ENCODE measurements at regions not wholly inside any gene's neighbourhood (a gene's known extent, or its start where the extent isn't known, plus 50 kb on each side); places are given as distances from the start of the nearest gene placed in this dataset.

DNA sequence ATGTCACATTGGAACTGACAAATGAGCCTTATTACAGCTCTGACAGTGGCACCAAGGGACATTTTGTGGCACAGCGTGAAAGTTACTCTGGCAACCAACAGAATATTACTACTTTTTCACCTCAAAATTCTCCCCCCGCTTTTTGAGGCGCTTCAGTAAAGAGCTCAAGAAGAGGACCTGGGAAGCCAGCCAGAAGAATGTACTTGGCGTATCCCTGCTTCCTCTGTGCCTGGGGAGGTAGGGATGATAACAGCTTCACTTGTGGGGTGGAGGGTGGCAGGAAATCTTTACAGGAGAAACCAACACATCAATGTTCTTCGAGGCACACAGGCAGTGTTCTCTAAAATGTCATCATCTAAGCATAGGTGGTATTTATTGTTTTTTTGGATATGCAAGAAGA is 624.1 kb downstream of the NR2F1-AS1 start:
- no peak for DNase-seq (ENCODE audit: extremely low spot score)
- POLR2A ChIA-PET, result no interaction called here
- TF ChIP-seq CTCF (IDR thresholded peaks at IDR 0.05; ENCODE audit: control extremely low read depth, extremely low read depth, low read depth, missing control alignments), result no peak
- CTCF ChIA-PET, result interaction anchor here (1.5 kb wide), 1 partner anchor 15 kb away, joined by 3 read pairs; no protein-coding TSS in a partner anchor

GRCh38 chr5:92952243-92952642 is 628.8 kb downstream of the NR2F1-AS1 start:
- ChIA-PET POLR2A (no interaction called here), CTCF (no interaction called here)
- TF ChIP-seq CTCF (IDR thresholded peaks at IDR 0.05; ENCODE audit: control extremely low read depth, extremely low read depth, low read depth, missing control alignments), result no peak
- DNase-seq (ENCODE audit: extremely low spot score), result no peak

- DNase-seq (ENCODE audit: extremely low spot score), result no peak
- ChIA-PET POLR2A (no interaction called here), CTCF (no interaction called here)
- TF ChIP-seq CTCF (IDR thresholded peaks at IDR 0.05; ENCODE audit: control extremely low read depth, extremely low read depth, low read depth, missing control alignments), result no peak
Observed at GRCh38 chr5:92951746-92952145, 629.3 kb downstream of the NR2F1-AS1 start.

DNA sequence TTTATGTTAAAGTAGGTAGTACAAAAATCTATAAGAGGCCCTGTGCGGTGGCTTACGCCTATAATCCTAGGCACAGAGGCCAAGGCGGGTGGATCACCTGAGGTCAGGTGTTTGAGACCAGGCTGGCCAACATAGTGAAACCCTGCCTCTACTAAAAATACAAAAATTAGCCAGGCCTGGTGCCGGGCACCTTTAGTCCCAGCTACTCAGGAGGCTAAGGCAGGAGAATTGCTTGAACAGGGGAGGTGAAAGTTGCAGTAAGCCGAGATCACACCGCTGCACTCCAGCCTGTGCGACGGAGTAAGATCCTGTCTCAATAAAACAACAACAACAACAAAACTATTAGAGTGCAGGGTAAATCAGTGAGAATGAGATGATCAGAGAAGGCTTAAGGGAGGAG is 634.5 kb downstream of the NR2F1-AS1 start:
- TF ChIP-seq CTCF (IDR thresholded peaks at IDR 0.05; ENCODE audit: control extremely low read depth, extremely low read depth, low read depth, missing control alignments), result no peak
- CTCF ChIA-PET, result no interaction called here

GRCh38 chr5:92945605-92946097 is 635.4 kb downstream of the NR2F1-AS1 start:
- DNase-seq (ENCODE audit: extremely low spot score), result no peak
- CTCF ChIA-PET, result interaction anchor here (0.8 to 1.1 kb wide), 3 partner anchors 13 to 66 kb away, joined by 3 read pairs; no protein-coding TSS in a partner anchor
- no peak for TF ChIP-seq CTCF (IDR thresholded peaks at IDR 0.05; ENCODE audit: control extremely low read depth, extremely low read depth, low read depth, missing control alignments)

More for the DNA sequence above, 634.5 kb downstream of the NR2F1-AS1 start:
- POLR2A ChIA-PET, result no interaction called here
- DNase-seq (ENCODE audit: extremely low spot score), result no peak

DNA sequence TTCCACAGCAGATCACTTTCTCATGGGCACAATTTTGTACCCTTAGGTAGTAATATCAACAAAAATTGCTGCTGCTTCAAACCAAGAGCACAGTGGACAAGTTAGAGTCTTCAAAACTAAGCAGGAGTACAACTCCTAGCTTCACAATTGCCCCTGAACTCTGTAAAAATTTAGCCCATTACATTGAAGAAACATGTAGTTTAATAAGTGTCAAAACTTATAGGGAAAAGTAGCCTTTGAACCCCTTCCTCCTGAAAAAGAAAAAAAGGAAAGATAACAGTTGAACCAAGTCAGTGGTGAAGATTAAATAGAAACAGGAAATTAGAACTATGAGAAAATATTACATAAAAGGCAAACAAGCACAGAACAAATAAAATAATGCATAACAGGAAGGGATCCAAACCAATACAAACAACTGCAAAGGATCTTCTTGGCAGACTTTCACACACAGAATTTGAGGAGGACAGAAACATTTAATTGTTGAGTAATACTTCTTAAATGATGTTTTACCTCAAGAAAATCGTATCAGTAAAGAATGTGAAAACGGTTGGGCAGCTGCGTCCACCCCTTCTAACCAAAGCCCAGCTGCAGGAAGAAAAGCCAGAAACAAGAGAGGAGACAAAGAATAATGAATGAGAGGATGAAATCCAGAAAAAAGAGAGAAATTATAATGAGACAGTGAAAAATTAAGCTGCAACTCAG is 636.0 kb downstream of the NR2F1-AS1 start:
- ChIA-PET POLR2A (no interaction called here), CTCF (interaction anchor here (0.8 to 1.2 kb wide), 6 partner anchors 9 to 67 kb away, joined by 3 read pairs; no protein-coding TSS in a partner anchor)
- no peak for DNase-seq (ENCODE audit: extremely low spot score)
- TF ChIP-seq CTCF (IDR thresholded peaks at IDR 0.05; ENCODE audit: control extremely low read depth, extremely low read depth, low read depth, missing control alignments), result no peak

More at GRCh38 chr5:92945605-92946097, 635.4 kb downstream of the NR2F1-AS1 start:
- POLR2A ChIA-PET, result no interaction called here

Data from GM10248 (cell line).